ENCODE measurements at regions not wholly inside any gene's neighbourhood (a gene's known extent, or its start where the extent isn't known, plus 50 kb on each side); places are given as distances from the start of the nearest gene placed in this dataset.
"Not testable (repeated sequence)": the region's sequence is repeated elsewhere in the genome, so short reads cannot be mapped to it uniquely, and the experiment has no call there.

- DNase-seq (ENCODE audit: low read depth), result no peak
These were observed 275.5 kb upstream of the SOX9 start for GRCh38 chr17:71845337-71845736.

GRCh38 chr17:71846561-71847110 is 274.2 kb upstream of the SOX9 start:
- DNase-seq (ENCODE audit: low read depth), result peak; percentile 81

GRCh38 chr17:71849783-71850768 is 270.7 kb upstream of the SOX9 start:
- DNase-seq (ENCODE audit: low read depth), result peak; percentile 45

- DNase-seq (ENCODE audit: low read depth), result no peak
These were observed 270.0 kb upstream of the SOX9 start for GRCh38 chr17:71850812-71851211.

GRCh38 chr17:71855010-71855409 is 265.8 kb upstream of the SOX9 start:
- no peak for DNase-seq (ENCODE audit: low read depth)

GRCh38 chr17:71864755-71865154 is 256.1 kb upstream of the SOX9 start:
- no peak for DNase-seq (ENCODE audit: low read depth)

GRCh38 chr17:71866095-71866494 is 254.7 kb upstream of the SOX9 start:
- DNase-seq (ENCODE audit: low read depth), result no peak

GRCh38 chr17:71869293-71869692 is 251.5 kb upstream of the SOX9 start:
- DNase-seq (ENCODE audit: low read depth), result no peak

- DNase-seq (ENCODE audit: low read depth), result no peak
These were observed 250.8 kb upstream of the SOX9 start for GRCh38 chr17:71869841-71870545.

GRCh38 chr17:71870546-71870862 is 250.3 kb upstream of the SOX9 start:
- no peak for DNase-seq (ENCODE audit: low read depth)

- DNase-seq (ENCODE audit: low read depth), result no peak
These were observed 247.9 kb upstream of the SOX9 start for GRCh38 chr17:71872843-71873485.

GRCh38 chr17:71874773-71875172 is 246.0 kb upstream of the SOX9 start:
- not testable (repeated sequence) for DNase-seq (ENCODE audit: low read depth)

- no peak for DNase-seq (ENCODE audit: low read depth)
These were observed 242.5 kb upstream of the SOX9 start for GRCh38 chr17:71878271-71878670.

- DNase-seq (ENCODE audit: low read depth), result no peak
These were observed 241.8 kb upstream of the SOX9 start for GRCh38 chr17:71878998-71879397.

GRCh38 chr17:71881041-71881440 is 239.8 kb upstream of the SOX9 start:
- no peak for DNase-seq (ENCODE audit: low read depth)

- DNase-seq (ENCODE audit: low read depth), result no peak
These were observed 239.2 kb upstream of the SOX9 start for GRCh38 chr17:71881581-71881980.

- DNase-seq (ENCODE audit: low read depth), result no peak
These were observed 237.6 kb upstream of the SOX9 start for GRCh38 chr17:71883258-71883657.

- no peak for DNase-seq (ENCODE audit: low read depth)
These were observed 237.0 kb upstream of the SOX9 start for GRCh38 chr17:71883845-71884244.

GRCh38 chr17:71885662-71886061 is 235.2 kb upstream of the SOX9 start:
- peak; percentile 5 for DNase-seq (ENCODE audit: low read depth)

- DNase-seq (ENCODE audit: low read depth), result peak; percentile 28
These were observed 221.5 kb upstream of the SOX9 start for GRCh38 chr17:71899317-71899716.

GRCh38 chr17:71900621-71901229 is 220.1 kb upstream of the SOX9 start:
- DNase-seq (ENCODE audit: low read depth), result peak; percentile 93
